Neutrophil (primary cell): ENCODE measurements at regions not wholly inside any gene's neighbourhood (a gene's known extent, or its start where the extent isn't known, plus 50 kb on each side); places are given as distances from the start of the nearest gene placed in this dataset.

Experiments used
- H3K27ac ChIP-seq: fragments of 200-600 bp; sonication (generic); 2 replicates; pipeline ENCODE4 v1.5.1; 2016; ENCODE audit warnings: mild to moderate bottlenecking, moderate library complexity
- H3K27me3 ChIP-seq: fragments of 200-600 bp; sonication (generic); 2 replicates; pipeline ENCODE4 v1.6.0; 2016; ENCODE audit warnings: mild to moderate bottlenecking
- H3K36me3 ChIP-seq: fragments of 200-600 bp; sonication (generic); 2 replicates; pipeline ENCODE4 v1.5.1; 2017
- H3K4me1 ChIP-seq, 2 experiments: fragments of 200-600 bp in 1 of 2; sonication (generic) in 1 of 2; 1 replicate in 1 of 2; 2 replicates in 1 of 2; pipeline versions ENCODE4 v1.5.1 to v1.6.1; 2013 to 2016; ENCODE audit warnings: low read depth in 1 of 2, low read length in 1 of 2, mild to moderate bottlenecking in 1 of 2, moderate library complexity in 1 of 2; ENCODE audit not compliant: control insufficient read depth in 1 of 2, insufficient read depth in 1 of 2
- H3K4me3 ChIP-seq, 2 experiments: fragments of 200-600 bp in 1 of 2; sonication (generic) in 1 of 2; 1 replicate in 1 of 2; 2 replicates in 1 of 2; pipeline ENCODE4 v1.5.1; 2013 to 2016; ENCODE audit warnings: low read depth in 1 of 2, low read length in 1 of 2, mild to moderate bottlenecking in 1 of 2, moderate library complexity in 1 of 2
- H3K9me3 ChIP-seq: fragments of 200-600 bp; sonication (generic); 2 replicates; pipeline ENCODE4 v1.5.1; 2016
- TF ChIP-seq, protein P1 (sequence below): fragments of 200-600 bp; sonication (generic); IDR thresholded peaks from 2 replicates; pipeline ENCODE4 v1.5.1; 2016; ENCODE audit warnings: antibody characterized with exemption

DNA sequence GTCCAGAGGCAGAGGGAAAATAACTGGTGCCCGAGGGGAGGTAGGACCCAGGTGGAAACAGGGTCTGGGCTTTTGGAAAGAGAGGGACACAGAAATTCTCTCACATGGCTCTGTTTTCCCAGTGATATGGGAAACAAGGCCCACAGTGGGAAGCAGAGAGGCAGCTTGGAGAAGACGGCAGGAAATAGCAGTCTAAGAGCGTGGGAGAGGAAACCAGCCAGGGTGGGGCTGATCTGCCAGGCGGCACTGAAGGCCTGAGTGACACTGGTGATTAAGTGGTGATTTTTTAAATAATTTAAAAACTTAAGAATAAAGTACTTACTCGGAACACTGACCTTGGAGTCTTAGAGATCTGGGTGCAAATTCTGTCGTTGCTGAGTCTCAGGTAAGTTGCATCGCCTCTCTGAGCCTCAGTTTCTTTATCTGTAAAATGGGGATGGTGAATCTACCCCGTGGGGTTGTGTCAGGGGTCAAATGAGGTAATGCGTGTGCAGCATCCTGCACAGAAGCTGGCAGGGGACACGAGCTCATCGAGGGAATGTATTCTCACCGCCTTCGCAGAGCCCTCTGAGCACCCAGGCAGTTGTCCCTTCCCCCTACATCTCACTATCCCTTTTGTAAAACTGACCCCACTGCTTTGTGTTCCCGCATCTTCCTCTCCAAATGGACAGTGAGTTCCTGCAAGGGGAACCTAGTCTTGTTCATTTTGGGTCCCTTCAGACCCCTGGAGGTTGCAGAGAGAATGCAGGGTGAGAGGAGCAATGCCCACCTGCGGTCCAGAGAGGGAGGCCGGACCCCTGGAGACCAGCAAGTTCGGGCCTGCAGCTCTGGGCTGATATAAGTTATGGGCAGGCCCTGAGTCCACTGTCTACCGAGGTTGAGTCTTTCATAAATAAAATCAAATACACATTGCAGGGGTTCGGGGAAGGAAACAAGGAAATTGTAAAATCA is 228.6 kb upstream of the PMEPA1 start:
- Histone ChIP-seq H3K4me1 (no peaks in the 10 kb centered on the region), H3K27me3 (no peaks in the 10 kb centered on the region), H3K4me3 (no peak overlapping the region), H3K9me3 (no peaks in the 10 kb centered on the region), H3K27ac (no peak overlapping the region), H3K36me3 (no peaks in the 10 kb centered on the region)
- TF ChIP-seq, protein P1, sequence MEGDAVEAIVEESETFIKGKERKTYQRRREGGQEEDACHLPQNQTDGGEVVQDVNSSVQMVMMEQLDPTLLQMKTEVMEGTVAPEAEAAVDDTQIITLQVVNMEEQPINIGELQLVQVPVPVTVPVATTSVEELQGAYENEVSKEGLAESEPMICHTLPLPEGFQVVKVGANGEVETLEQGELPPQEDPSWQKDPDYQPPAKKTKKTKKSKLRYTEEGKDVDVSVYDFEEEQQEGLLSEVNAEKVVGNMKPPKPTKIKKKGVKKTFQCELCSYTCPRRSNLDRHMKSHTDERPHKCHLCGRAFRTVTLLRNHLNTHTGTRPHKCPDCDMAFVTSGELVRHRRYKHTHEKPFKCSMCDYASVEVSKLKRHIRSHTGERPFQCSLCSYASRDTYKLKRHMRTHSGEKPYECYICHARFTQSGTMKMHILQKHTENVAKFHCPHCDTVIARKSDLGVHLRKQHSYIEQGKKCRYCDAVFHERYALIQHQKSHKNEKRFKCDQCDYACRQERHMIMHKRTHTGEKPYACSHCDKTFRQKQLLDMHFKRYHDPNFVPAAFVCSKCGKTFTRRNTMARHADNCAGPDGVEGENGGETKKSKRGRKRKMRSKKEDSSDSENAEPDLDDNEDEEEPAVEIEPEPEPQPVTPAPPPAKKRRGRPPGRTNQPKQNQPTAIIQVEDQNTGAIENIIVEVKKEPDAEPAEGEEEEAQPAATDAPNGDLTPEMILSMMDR, result no peak

DNA sequence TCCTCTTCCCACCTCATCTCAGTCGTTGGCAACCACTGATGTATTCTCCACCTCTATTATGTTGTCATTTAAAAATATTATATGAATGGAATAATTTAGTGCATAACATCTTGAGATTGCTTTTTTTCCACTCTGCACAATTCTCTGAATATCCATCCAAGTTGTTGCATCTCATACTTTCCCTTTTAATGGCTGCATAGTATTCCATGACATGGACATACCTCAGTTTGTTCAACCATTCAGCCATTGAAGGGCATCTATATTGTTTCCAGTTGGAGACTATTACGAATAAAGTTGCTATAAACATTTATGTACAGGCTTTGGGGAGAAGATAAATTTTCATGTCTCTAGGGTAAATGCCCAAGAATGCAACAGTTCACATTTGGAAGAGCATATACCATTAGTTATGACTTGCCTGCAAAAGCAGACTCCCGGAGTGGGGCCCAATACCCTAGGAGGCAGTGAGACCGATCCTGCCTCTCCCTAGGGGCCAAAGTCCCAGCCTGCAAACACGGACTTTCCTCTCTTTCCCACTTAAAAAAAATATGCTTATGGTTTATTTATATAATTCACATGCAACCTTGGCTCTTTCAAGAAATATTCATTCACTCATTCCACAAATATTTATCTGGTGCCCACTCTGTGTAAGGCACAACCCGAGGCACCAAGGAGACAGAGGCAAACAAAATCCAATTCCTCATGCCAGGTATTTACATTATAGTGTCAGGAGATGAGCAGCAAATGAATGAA is 227.0 kb upstream of the PMEPA1 start:
- Histone ChIP-seq H3K4me3 (no peak overlapping the region), H3K4me1 (no peaks in the 10 kb centered on the region), H3K36me3 (no peaks in the 10 kb centered on the region), H3K9me3 (no peaks in the 10 kb centered on the region), H3K27ac (no peak overlapping the region), H3K27me3 (no peaks in the 10 kb centered on the region)
- TF ChIP-seq, protein P1, result no peak

DNA sequence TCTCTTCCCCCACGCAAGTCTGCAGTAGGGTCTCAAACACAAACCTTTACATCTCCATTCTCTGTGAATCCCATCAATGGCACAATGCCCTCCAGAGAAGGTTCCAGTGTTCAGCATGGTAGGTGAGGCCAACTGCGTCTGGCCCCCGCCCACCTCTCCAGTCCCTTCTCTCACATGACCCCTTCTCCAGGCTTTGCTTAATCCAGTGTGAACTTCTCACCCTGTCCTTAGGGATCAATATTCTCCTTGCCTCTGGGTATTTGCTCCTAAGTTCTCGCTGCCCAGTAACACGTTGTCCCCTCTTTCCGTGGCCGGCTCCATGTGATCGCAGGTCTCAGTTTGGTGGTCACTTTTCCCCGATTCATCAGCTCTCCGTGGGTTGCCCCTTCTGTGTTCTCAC is 225.1 kb upstream of the PMEPA1 start:
- TF ChIP-seq, protein P1, result no peak
- Histone ChIP-seq H3K4me1 (no peaks in the 10 kb centered on the region), H3K36me3 (no peaks in the 10 kb centered on the region), H3K27ac (no peak overlapping the region), H3K9me3 (no peaks in the 10 kb centered on the region), H3K4me3 (no peak overlapping the region), H3K27me3 (no peaks in the 10 kb centered on the region)

DNA sequence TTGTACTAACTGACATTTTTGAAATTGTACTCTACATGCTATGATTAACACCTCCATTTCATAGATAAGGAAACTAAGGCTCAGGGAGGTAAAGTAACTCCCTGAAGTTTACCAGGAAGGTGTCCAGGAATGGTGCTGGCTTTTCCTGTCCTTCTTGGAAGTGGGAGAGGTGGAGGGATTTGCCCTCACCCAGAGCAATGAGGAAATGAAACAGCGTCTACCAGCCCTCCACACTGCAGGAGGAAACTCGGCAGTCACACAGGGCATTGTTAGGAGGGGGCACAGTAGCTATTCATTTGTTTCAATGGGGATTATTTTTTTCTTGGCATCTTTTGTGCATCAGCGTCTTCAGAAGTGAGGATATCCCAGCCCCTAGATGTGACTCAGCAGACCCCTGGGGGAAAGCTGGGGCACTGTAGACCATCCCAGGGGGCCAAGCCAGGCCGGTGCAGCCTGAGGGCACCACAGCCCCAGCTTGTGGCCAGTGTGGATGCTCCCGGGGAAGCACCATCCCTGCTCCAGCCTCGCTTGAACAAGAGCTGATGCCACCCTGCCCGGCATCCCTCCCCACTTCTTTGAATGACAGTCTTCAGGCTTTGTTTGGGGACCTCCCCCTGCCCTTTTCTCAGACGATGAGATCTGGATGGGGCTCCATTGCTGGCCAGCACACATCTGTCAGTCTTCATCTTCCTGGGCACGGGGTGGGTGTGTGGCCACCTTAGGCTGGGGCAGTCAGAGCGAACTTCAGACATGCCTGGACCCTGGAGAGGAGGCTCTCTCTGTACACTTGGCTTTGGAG is 224.4 kb upstream of the PMEPA1 start:
- H3K36me3 ChIP-seq, result no peaks in the 10 kb centered on the region
- no peaks in the 10 kb centered on the region for H3K9me3 ChIP-seq
- H3K27me3 ChIP-seq, result no peaks in the 10 kb centered on the region
- H3K27ac ChIP-seq, result no peak overlapping the region
- no peaks in the 10 kb centered on the region for H3K4me1 ChIP-seq
- TF ChIP-seq, protein P1, result no peak
- H3K4me3 ChIP-seq, result no peak overlapping the region

DNA sequence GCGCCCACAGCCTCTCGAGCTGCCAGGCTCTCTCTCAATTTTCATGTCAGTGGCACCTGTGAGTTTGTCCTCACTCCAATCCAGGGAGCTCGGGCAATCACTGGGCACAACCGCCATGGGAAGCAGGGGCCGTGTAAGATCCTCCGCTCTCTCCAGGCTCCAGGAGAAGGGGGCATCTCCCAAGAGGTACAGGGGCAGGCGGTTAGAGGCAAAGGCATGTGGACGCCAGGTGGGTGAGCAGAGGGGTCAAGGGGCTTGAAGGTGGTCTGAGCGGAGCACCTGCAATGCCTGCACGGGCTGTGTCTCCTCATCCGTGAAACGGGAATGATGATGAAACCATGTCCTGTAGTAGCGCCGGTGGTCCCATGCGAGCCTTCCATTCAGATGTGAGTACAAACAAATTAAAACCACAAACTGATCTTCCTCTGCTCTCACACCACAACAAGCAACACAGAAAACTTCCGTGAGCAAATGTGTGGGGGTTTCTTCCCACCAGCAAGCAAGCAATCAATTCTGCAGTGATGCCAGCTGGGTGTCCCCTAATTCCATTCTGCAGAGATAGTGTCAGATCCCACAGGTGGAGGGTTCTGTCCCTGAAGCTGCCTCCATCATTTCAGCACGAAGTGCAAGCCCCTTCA is 222.5 kb upstream of the PMEPA1 start:
- no peaks in the 10 kb centered on the region for H3K27me3 ChIP-seq
- H3K36me3 ChIP-seq, result no peaks in the 10 kb centered on the region
- TF ChIP-seq, protein P1, result no peak
- H3K4me1 ChIP-seq, result no peaks in the 10 kb centered on the region
- H3K4me3 ChIP-seq, result no peak overlapping the region
- H3K9me3 ChIP-seq, result no peaks in the 10 kb centered on the region
- H3K27ac ChIP-seq, result no peak overlapping the region
